Umbilical cord (tissue), 1 donor: ENCODE measurements at regions not wholly inside any gene's neighbourhood (a gene's known extent, or its start where the extent isn't known, plus 50 kb on each side); places are given as distances from the start of the nearest gene placed in this dataset.
A peak's percentile ranks its signal among the peaks of the same experiment; 100 is the strongest.
"Not testable (repeated sequence)": the region's sequence is repeated elsewhere in the genome, so short reads cannot be mapped to it uniquely, and the experiment has no call there.

Source experiments
- DNase-seq: peaks from one replicate; pipeline ENCODE4 v3.0.0-alpha.2; 2015; ENCODE audit warnings: low spot score

GRCh38 chr3:71968544-71968943 is 183.6 kb upstream of the PROK2 start:
- no peak for DNase-seq

GRCh38 chr3:71966185-71966584 is 181.2 kb upstream of the PROK2 start:
- no peak for DNase-seq

DNA sequence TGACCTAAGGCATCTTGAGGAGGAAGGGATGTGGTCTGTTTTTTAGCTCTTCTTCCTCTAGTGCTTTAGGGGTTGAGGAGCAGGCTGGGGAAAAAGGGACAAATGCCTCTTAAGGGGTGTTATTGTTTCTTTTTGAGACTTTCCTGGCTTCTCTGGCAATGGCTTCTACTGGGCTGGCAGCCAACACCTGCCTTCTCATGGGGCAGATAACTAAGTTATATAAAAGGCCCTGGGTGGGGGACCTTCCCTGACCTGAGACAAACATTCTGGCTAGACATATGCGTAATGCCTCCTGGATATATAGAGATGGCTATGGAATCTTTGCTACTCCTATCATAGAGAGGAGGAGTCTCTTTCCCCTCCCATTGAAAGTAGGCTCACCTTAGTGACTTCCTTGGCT is 179.2 kb upstream of the PROK2 start:
- DNase-seq, result no peak

GRCh38 chr3:71962561-71963240 is 177.8 kb upstream of the PROK2 start:
- DNase-seq, result no peak

- DNase-seq, result no peak
These were observed 176.9 kb upstream of the PROK2 start for GRCh38 chr3:71961891-71962290.

DNA sequence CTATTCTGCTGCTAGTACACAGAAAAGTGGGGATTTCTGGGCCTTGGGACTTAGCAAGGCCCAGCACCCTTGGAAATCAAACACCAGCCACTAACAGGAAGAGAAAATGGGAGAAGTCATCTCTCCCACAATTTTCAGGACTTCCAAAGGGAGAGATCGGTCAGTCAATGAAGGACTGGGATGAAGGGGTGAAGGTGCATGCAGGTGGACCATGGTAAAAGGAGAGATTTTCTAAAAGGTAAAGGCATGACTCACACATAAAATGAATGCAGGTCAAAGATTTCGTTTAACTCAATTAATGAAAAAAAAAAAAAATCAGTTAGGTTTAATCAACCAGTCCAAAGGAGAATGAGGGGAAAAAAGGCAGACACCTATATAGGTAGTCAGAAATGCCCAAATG is 176.4 kb upstream of the PROK2 start:
- no peak for DNase-seq

DNA sequence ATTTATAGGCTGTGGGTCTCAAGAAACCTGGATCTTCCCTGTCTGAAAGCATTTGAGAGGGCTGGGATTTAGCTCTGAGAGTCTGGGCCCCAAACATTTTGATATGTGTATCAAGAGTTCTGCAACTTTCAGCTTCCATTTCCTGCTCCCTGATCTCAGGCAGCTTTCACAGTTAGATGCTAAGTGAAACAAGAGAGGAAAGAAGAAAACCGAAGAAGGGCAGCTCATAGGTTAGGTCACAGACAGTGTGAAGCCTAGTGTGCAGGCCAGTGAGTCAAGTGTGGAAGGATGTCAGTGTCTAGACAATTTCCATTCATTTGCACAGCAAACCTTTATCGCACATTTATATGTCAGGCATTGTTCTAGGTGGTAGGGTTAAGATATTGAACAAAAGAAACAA is 173.6 kb upstream of the PROK2 start:
- peak; percentile 7 for DNase-seq

GRCh38 chr3:71956716-71957115 is 171.8 kb upstream of the PROK2 start:
- no peak for DNase-seq

GRCh38 chr3:71956069-71956340 is 171.1 kb upstream of the PROK2 start:
- no peak for DNase-seq

GRCh38 chr3:71955240-71956068 is 170.5 kb upstream of the PROK2 start:
- DNase-seq, result peak; percentile 92

GRCh38 chr3:71951842-71952241 is 166.9 kb upstream of the PROK2 start:
- no peak for DNase-seq

GRCh38 chr3:71951361-71951760 is 166.4 kb upstream of the PROK2 start:
- no peak for DNase-seq

DNA sequence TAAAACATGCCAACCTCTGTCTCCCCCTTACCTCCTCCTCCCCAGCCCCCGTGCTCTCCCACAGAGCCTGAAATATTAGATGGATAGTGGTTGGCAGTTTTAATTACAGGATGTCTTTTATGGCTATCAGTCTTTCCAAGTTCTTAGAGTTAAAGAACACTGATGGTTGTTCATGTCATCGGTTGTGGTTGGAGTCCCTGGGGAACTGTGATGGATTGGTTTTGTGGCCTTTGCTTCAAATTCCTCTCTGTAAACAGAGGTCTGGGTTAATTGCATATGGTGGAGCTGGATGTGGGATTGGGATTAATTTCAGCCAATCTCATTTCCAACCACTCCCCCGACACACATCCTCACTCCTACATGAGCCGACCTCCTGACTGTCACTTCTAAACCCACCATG is 164.5 kb upstream of the PROK2 start:
- no peak for DNase-seq

- DNase-seq, result no peak
These were observed 159.6 kb upstream of the PROK2 start for GRCh38 chr3:71944482-71945065.

DNA sequence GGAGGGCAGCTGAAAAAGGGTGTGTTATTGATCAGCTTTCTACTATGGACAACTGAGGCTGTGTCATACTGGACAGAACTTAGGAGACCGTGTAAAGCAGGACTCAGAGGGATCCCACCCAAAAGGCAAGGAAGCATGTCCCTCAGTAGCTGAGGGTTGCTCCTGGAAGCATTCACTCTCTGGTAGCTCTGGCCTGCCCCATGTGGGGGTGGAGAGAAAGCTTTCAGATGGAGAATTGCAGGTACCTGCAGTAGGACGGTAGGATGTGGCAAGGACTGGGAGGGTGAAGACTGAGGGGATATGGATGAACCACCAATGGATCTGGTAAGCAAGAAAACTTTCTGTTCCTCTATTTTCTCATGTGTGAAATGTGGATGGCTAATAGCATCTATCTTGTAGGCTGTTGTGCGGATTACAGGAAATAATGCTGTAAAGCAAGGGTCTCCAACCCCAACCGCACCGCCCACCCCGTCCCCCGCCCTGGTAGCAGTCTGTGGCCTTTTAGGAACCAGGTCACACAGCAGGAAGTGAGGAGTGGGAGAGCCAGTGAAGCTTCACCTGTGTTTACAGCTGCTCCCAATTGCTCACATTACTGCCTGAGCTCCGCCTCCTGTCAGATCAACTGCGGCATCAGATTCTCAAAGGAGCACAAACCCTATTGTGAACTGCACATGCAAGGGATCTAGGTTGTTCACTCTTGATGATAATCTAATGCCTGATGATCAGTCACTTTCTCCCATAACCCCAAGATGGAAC is 157.7 kb upstream of the PROK2 start:
- DNase-seq, result no peak

GRCh38 chr3:71940486-71940885 is 155.5 kb upstream of the PROK2 start:
- DNase-seq, result no peak

- DNase-seq, result not testable (repeated sequence)
These were observed 153.1 kb upstream of the PROK2 start for GRCh38 chr3:71938081-71938480.

DNA sequence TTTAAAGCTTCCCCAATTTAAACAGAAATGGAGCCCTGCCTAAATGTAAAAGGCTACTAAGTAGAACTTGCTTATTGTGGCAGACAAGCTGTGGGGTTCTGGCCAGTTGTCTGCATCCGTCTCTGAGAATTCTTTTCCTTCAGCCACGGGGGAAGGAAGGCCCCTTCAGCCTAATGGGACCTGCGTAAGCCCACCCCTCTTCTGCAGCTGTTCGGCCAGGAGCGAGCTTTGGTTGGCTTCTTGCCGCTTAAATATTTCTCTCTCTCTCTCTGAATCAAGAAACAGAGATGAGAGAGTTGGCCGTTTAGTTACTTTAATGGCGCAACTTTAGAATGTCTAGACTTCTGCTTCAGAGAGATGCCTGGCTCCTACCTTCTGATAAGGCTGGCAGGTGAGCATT is 151.7 kb upstream of the PROK2 start:
- DNase-seq, result no peak

DNA sequence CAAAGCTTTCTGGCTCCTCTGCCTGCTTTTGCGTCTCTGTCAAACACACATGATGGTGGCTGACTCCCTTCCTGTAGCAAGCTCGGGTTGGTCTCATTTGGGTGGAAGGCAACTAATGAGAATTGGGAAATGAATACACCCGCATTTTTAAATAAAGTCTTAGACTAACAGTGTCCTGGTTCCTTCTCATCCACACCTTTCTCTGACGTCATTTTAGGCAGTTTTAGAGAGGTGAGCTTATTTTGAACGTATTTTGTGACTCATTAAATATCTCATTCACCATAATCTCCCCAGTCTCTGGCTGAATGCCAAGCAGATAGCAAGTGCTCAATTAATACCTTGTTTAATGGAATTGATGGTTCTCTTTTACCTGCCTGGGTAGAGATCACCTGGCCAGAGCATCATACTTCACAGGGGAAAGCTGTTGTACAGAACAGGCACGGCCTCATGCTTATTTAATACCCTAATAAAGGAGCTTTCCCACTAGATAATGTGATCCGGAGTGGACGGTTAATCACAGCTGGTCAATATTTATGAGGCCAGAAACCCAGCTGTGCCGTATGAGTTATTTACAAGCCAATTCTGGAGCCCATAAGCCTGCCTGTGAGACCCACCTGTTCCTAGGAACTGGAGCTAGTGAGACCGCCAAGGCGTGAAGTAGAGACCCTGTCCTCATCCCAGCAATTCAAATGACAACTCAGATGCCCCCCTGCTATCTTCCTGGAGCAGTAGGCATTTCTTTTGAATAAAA is 149.7 kb upstream of the PROK2 start:
- DNase-seq, result no peak

DNA sequence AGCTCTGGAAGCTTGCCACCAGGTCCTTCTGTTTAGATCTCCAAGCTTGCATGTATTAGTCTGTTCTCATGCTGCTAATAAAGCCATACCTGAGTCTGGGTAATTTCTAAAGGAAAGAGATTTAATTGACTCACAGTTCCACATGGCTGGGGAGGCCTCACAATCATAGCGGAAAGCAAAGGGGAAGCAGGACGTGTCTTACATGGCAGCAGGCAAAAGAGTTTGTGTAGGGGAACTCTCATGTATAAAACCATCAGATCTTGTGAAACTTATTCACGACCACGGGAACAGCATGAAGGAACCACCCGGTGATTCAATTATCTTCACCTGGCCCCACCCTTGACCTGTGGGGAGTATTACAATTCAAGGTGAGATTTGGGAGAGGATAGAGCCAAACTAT is 147.0 kb upstream of the PROK2 start:
- DNase-seq, result no peak
